GM03348 (cell line): ENCODE measurements at regions not wholly inside any gene's neighbourhood (a gene's known extent, or its start where the extent isn't known, plus 50 kb on each side); places are given as distances from the start of the nearest gene placed in this dataset.
A peak's percentile ranks its signal among the peaks of the same experiment; 100 is the strongest.
"Not testable (repeated sequence)": the region's sequence is repeated elsewhere in the genome, so short reads cannot be mapped to it uniquely, and the experiment has no call there.

Source experiments
- DNase-seq: peaks from one replicate; pipeline ENCODE4 v3.0.0; 2012; ENCODE audit warnings: low spot score

DNA sequence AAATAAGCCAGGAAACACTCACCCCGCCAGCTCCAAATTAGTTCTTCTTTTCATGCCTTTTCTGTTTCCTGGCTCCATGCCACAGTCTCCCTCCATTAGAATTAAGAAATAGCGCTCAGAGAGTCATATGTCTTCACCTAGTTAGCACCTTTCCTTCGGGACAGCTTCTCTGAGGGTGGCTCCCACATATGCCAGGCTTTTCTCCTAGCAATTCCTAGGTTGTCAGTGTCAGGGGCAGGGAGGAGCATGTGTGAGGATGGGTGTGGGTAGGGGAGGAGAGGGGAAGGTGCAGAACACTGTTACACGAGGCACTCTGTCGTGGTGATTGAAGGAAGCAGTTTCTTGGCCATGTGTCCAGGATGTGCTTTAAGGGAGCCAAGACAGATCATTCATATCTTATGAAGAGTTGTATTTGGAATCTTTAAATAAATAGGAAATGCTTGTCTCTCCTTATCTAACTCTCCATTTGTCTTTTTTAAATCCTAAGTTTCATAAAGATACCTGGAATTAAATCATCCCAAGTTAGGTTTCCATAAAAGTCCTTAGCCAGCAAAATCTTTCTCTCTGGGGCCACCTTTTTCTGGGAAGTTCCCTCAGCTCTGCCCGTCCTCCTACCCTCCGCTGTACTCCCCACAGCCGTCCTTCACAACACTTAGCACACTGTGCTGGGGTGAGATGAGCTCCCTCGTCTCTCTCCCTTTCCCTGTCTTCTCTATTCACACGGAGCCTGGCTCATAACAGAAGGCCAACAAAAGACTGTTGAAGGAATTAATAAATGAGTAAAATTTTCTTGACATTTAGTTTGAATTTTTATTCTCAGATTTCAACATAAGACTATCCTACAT is 361.0 kb downstream of the CD83 start:
- DNase-seq: no peak

DNA sequence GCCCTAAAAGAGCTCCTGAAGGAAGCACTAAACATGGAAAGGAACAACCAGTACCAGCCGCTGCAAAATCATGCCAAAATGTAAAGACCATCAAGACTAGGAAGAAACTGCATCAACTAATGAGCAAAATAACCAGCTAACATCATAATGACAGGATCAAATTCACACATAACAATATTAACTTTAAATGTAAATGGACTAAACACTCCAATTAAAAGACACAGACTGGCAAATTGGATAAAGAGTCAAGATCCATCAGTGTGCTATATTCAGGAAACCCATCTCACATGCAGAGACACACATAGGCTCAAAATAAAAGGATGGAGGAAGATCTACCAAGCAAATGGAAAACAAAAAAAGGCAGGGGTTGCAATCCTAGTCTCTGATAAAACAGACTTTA is 364.4 kb downstream of the CD83 start:
- not testable (repeated sequence) for DNase-seq

DNA sequence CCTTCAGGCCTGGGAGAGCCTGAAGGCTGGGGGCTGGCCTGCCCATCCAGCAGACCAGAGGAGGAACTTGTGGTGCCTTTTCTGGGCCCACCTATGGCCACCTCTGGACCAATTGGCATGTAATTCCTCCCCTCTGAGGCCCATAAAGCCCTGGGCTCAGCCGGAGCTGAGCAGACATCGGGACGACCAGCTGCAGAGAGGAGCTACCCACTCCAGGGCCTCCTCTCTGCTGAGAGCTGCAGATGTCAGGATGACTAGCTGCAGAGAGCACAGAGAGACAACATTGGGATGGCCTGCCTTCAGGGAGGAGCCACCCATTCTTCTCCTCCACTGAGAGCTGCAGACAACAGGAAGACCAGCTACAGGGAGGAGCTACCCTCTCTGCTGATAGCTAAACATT is 370.1 kb downstream of the CD83 start:
- DNase-seq: no peak

DNA sequence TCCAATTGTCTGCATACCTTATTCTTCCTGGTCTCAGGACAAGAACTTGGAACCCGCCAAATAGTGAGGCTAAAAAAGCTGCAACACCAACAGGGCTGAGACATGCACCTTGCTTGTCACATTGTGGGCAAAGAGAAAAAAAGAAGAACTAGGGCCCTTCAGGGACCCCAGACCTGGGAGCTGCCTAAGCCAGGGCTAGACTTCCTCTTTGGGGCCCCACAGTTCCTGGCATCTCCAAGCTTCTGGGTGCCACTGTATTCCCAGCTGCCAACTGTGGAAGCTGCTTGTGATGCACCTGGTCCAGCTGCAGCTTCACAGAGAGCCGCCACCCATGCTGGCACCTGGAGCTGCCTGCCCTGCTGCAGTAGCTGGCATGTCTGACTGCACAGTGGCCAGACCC is 370.6 kb downstream of the CD83 start:
- no peak for DNase-seq

DNA sequence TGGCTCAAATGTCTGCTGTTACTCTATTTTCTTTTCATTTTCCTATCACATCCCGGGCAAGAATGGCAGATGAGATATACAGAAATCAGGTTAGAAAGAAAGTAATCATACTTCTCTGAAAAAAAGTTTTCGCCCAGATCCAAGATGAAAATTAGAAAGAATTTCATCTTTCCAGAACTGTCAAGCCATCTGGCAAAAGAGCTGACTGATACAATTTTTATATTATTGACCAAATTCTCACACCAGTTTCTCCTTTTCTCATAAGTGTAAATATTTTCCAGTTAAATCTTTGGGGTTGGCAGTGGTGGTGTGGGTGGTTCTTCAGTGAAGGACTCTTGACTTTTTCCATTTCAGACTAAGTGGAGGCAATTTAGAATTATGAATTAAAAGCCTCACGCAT is 371.9 kb downstream of the CD83 start:
- no peak for DNase-seq

DNA sequence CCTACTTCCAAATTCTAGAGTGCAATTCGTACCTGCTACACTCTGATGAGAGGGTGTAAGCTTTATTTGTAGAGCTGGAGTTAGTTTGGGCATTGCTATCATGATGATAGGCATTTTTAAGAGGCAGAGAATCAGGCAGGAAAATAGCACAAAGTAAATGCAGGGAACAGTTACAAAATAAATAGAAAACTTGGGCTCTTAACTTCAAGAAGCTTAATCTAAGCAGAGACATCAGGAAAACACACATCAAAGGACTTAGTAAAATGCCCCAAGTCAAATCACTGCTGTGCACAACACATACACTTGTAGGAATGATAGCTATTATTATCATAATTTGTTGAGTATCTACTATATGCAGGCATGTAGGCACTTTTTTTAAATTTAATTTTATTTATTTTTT is 381.2 kb downstream of the CD83 start:
- DNase-seq: no peak

DNA sequence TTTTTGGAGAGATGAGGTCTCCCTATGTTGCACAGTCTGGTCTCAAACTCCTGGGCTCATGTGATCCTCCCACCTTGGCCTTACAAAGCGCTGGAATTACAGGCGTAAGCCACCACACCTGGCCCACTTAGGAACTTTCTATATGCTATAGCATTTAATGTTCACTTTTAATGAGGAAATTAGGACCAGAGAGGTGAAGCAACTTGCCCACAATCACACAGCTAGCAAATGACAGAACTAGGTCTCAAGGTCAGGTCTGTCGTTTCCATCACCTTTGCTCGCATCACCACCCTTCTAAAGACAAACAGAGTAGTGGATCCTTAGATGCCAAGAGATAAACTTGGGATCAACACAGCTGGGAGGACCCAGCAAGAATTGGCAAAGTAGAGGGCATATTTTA is 381.7 kb downstream of the CD83 start:
- no peak for DNase-seq

DNA sequence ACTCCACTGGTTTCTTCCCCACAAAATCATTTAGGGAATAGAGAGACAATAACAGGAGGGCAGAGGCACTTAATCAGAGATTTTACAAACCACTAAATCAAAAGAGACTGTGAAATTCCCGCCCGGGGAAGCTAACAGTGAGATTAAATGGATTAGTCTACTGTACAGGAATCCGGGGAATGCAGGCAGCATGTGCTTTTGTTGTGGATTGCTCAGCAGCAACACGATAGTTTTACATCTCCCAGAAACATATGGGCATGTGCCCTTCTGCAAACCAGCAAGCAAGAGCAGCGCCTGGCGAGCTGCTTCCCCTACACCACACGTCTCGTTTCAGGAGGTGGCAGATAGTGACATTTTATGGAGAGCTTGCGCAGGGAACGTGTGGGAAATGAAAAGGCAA is 382.3 kb downstream of the CD83 start:
- peak; percentile 91 for DNase-seq

DNA sequence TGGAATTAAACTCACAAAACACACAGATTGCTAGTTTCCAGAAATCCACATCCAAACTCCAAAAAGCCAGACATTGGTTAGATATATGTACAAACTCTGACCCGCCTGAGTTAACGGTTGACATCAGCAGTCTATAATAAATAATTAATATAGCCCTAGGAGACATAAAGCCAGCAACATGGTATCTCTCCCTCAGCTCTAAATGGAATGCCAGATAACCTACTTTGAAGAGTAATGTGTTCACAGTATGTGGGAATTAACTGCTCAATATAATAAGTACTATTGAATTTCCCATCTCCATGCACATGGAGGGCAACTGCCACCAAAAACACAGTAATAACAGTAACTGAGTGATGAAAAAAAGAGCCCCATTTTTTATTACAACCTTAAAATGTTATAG is 383.2 kb downstream of the CD83 start:
- no peak for DNase-seq

DNA sequence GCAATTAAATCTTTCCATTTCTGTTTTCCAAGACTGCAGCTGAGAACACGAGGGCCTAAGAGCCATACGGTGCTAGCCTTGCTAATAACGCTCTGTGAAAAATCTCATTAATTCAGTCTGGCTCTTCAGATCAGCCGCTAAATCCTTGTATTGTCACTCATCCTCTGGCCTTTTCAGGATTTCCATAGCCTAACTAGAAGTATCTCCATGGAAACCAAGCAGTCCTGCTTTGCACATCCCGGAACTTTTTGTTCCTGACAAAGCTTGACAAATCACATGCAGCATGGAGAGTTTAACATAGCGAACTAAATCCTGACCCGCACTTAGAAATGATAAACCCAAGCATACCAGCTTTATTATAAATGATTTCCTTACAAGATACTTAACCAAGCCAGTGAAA is 383.7 kb downstream of the CD83 start:
- no peak for DNase-seq

DNA sequence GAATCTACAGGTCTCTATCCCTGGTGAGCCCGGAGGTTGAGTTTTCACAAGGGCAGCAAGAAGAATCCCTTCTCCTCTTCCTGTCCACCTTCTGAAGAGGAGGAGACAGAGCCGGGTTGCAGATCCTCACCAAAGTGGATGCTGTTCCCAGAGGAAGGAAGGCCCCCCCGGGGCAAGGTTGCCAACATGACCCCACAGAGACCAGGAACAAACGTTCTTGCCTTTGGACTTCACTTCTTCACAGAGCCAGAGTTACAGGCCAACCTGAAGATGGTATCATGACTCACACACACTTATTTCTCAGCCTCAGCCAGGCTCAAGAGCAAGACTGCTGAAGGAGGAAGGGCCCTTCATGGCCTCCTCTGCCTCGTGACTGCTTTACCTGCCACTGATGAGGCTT is 384.3 kb downstream of the CD83 start:
- peak; percentile 20 for DNase-seq

DNA sequence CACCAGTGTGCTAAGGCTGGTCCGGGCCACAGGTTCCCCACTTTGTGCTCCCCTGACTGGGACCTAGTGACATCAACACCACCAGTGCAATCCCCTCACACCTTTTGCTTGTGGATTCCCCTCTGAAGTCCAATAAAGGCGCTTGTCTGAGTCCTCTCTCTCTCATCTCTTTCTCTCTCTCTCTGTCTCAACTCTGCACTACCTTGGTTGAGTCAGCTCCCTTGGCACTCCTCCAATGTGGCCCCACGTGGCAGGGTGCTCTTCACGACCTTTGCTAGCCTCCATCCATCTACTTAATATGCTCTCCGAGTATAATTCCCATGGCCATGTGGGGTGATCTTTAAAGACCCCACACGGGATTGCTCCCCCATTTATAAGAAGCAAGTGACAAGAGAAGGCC is 385.0 kb downstream of the CD83 start:
- DNase-seq: no peak

DNA sequence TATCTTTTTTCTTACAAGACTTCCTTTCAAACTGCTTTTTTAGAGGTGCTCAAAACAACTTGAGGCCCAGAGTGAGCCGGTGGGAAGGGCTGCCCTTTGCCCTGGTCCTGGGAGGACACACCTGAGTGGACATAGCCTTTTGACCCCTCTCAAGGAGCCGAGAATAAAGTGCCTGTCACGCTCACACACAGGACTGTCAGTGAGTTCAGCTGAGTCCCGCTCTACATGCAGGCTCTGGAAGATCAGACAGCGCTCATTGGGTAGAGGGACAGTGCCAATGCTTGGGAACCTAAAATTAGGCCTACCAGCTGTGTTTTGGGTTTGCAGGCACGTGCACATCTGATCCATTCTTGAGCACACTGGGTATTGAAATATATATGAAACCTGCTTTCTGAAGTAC is 387.8 kb downstream of the CD83 start:
- no peak for DNase-seq

DNA sequence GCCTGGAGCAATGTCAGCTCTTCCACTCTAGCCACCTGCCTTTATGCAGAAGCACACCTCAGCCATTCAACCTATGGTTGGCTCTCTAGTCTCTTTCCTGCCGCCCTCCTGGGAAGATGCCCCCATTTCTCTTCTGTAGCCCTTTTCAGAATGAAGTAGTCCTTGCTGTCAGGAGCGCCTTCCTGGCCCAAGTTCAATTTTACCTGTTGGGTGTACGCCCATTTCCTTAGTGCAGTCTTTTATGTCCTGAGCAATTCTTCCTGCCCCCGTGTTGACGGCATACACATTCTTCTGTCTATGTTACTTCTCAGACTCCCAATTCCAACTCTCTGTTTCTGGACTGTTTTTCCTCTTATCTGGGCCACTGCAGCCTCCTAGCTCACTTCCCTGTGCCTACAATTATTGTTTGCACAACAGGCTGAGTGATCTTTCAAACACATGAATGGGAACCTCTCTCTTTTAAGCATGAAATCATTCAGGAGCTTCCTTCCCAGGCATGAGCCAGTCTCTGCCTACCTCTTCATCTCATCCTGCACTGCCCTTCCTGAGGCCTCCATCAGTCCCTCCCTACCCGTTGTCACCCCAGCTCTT is 389.2 kb downstream of the CD83 start:
- DNase-seq: no peak

DNA sequence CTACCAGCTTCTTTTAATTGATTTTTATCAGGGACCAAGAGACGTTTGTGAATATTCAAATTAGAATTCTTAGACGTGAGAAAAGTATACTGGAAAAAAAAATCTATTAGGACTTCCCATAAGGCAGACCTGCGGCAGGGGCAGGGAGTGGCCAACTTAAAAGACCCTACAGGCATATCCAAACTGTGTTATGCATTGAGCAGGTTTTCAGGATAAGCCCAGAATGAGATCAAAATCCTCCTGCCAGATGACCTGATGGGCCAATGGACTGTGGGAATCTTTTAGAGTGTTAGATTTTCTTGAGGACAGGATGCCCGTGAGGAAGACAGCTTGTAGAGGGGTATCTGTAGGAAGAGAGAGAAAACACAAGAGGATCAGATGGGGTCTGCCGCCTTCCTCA is 391.5 kb downstream of the CD83 start:
- no peak for DNase-seq

DNA sequence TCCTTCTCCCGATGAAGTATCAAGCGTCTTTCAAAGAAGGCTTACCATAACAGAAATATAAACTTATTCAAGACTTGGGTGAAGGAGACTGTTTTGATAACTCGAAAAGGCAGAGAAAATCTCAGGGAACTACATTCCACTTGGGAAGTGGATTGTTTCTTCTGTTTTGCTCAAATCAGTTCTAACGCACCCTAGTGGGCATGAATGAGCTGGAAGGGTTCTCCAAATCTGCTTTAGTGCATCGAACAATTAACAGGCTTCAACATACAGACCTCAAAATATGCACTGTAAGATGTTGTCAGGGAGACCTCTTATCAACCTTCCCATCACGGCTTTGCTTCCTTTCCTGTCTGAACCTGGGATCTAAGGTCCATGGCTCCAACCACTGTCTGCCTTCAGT is 392.5 kb downstream of the CD83 start:
- no peak for DNase-seq

DNA sequence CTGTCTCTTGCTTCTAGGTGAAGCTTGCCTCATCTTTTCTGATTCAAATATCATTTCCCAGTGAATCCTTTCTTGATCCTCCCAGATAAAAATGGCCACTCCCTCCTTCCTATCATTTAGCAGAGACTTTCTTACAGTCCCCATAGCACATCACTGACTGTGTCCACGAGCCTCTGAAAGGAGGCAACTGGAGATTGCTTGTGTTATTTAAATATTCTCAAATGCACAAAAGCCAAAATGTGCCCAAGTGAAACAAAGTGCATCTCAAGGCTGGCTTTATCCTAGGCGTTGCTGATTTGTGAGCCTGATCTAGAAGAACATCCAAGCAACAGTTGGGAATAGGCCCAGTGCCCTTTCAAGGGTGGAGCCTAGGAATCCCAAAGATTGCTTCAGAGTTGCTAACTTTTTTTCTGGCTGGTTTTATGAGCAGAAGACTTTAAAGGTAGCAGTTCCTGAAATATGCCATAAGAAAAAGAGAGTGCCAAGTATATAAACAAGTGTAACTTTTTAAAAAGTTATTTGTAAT is 393.6 kb downstream of the CD83 start:
- DNase-seq: peak; percentile 16

DNA sequence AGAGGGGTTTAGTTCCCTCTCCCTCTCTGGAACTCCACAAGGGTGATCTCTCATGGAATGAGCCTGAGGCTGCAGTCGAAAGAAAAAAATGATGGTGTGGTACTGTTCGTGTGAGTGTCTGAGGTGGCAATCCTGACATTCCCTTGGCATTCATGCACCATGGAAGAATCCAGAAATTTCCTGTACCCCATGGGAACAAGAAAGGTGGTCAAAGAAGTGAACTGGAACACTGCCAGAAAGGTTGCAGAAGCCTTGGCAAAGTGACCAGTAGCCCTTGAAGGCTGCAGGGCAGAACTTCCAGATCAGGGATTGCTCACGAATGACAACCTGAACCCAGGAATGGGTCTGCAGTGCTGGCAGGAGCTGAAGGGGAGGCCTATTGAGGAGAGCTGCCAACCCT is 394.7 kb downstream of the CD83 start:
- no peak for DNase-seq

DNA sequence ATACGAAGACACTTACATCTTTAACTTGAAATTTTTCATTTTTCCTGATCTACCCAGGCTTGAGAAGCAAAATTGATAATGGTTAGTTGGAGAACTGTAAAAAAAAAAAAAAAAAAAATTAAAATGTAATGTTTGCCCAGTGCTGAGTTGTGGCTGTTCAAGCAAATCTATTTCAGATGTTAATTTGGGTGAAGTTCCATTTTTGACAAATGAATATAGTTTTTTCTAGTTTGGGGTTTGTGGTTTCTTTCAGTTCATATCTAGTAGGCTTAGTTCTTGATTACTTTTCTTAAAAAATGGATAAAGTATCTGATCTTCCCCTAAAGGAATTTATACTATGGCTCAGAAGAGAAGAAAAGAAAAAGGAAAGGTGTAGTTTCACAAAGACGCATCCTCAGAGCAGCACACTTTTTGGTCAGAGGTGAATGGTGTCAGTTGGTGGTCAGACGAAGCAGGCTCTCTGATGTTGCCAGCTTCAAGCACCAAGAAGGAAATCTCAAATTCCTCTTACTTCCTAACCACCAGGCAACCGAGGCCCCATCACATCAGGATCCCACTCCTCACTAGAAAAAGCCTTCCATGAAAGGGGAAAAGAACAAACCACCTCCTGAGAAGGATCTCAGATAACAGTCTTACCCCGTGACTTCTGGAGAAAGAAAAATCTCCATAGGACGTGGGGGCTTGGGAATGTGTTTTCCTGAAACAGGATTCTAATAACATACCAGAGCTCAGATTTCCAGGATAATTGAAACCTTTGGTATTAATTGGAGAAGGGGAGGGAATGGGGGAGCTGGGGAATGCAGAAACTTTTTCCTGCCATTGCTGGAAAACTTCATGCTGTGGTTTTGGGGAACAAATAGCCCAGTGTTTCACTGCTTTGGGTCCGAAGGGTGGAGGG is 396.2 kb downstream of the CD83 start:
- no peak for DNase-seq

DNA sequence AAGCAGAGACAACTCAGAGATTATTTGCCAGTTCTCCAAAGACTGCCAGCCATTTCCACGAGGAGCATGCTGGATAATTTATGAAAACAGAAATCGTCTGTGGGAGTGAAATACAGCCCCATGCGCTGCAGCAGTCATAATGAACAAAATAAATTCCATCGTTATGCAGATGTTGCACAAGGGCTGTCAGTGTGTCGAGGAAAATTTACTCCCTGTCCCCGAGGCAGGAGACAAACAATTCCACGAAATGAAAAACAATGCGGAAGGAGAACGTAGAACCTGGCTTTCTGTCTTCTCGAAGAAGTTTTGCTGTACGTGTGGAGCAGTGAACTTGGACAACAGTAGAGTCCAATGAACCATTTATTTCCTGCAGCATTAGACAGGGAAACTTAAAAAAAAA is 399.4 kb downstream of the CD83 start:
- peak; percentile 46 for DNase-seq

DNA sequence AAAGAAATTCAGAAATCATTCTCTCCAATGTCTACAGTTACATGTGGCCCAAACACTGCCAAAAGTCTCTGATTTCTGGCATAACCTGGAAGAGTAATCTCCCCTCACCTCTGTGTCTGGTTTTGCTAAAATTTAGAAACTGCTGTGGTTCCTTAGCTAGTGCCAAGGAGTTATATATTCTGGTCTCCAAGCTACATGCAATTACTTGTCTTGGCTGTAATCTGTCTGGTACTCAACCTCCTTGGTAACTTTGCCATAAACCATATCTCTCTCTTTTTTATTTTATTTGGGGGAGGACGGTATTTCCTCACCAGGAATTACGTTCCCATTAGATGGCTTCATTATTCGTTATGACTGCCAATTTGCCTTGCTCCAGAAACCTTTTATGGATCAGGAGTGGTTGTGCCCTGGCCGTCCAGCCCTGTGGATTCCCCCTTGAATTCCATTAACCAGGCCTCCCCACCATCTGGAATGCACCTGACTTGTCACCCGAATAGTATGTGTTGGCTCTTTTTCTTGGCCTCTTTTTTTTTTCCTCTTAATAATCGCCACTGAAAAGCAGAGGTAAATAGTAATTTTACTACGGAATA is 400.0 kb downstream of the CD83 start:
- DNase-seq: peak; percentile 78

DNA sequence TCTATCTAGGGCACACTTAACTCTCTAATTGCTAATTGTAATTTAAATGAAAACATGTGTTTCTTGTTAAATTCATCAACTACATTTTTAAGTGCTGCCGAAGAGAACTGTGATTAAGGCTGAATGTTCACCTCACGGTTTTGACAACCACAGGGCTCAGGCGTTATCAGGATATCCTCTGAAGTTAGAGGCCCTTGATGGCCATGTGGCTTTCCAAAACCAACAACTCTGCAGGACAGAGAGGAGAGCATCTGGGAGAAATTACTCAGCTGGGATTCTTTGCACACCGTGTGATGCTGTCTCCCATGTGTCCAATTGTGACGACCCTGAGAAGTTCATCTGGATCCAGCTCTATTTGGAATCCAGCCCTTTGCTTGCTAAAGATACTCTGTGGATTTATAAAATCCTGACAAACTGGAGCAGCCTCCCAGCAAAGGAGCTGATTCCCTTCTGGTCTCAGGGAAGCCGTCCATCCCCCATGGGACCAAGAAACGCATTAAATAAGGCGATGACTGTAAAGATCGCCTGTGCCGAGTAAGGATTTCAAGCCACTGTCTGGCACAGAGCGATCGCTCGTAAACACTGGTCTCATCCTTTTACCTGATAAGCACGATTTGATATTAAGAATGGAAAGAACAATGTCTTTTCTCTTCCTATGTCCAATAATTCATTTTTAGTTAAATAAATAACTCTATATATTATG is 401.1 kb downstream of the CD83 start:
- peak; percentile 58 for DNase-seq
